Spleen (tissue), 7 donors: ENCODE measurements at regions not wholly inside any gene's neighbourhood (a gene's known extent, or its start where the extent isn't known, plus 50 kb on each side); places are given as distances from the start of the nearest gene placed in this dataset.

Experiments used
- POLR2A ChIP-seq, 3 donors: fragments of 450-650 bp; IDR thresholded peaks; one replicate each; pipeline ENCODE4 v1.5.1; 2017; ENCODE audit warnings: antibody characterized with exemption in 3 of 3, mild to moderate bottlenecking in 1 of 3
- TF ChIP-seq, protein P1 (sequence below), 11 experiments: fragments of 200-600 bp in 7 of 11; fragments of 450-650 bp in 4 of 11; sonication (generic) in 4 of 11; IDR thresholded peaks in 8 of 11; conservative IDR thresholded peaks in 3 of 11; 1 replicate in 7 of 11; 2 replicates in 4 of 11; pipeline versions ENCODE4 v1.4.0 to v1.8.0; 2016 to 2021; ENCODE audit warnings: antibody characterized with exemption in 11 of 11, inconsistent platforms in 4 of 11, mild to moderate bottlenecking in 1 of 11
- donor health status: DM: no; HTN: no; CAD: no; lungs with moderate emphysema.
- donor health status: DM: no; HTN: no; CAD: no.
- donor health status: DM: no; HTN: no; CAD: no.

DNA sequence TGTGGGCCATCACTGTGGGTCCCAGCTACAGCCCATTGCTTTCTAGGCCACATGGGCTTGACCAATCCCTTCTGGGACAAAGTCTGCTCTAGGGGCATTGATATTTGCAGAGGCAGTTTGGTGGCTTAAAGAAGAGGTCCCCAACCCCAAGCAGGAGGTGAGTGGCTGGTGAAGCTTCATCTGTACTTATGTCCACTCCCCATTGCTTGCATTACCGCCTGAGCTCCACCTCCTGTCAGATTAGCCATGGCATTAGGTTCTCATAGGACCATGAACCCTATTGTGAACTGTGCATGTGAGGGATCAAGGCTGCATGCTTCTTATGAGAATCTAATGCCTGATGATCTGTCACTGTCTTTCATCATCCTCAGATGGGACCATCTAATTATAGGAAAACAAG lies 54.4 kb upstream of the CADM1 start:
- TF ChIP-seq POLR2A (IDR thresholded peaks at IDR 0.05): no peak
- TF ChIP-seq, protein P1, sequence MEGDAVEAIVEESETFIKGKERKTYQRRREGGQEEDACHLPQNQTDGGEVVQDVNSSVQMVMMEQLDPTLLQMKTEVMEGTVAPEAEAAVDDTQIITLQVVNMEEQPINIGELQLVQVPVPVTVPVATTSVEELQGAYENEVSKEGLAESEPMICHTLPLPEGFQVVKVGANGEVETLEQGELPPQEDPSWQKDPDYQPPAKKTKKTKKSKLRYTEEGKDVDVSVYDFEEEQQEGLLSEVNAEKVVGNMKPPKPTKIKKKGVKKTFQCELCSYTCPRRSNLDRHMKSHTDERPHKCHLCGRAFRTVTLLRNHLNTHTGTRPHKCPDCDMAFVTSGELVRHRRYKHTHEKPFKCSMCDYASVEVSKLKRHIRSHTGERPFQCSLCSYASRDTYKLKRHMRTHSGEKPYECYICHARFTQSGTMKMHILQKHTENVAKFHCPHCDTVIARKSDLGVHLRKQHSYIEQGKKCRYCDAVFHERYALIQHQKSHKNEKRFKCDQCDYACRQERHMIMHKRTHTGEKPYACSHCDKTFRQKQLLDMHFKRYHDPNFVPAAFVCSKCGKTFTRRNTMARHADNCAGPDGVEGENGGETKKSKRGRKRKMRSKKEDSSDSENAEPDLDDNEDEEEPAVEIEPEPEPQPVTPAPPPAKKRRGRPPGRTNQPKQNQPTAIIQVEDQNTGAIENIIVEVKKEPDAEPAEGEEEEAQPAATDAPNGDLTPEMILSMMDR (IDR thresholded peaks at IDR 0.05 in 8 of 11, conservative IDR thresholded peaks at IDR 0.05 in 3 of 11): no peak
